ENCODE measurements at regions not wholly inside any gene's neighbourhood (a gene's known extent, or its start where the extent isn't known, plus 50 kb on each side); places are given as distances from the start of the nearest gene placed in this dataset.

DNA sequence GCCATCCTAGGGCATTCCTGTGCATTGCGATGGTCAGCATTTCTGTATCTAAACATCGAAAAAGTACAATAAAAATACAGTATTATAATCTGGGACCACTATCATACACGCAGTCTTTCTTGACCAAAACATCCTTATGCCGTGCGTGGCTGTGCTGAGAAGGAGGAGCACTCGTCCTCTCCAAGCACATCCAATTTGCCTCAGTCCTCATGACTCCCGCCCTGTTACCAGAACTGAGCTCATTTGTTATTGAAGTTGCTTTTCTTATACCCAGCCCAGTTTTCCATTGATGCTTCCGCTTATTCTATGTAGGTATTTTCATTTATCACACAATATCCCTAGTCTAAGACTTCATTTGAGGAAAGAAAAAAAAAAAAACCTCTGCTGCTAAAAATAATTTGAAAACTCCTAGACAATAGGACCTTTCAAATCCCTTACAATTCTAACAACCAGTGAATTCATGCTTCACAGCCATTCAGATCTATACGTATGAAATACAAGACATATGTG is 236.9 kb upstream of the PLEKHG7 start:
- no peaks in the 10 kb centered on the region for H3K9me3 Mint-ChIP-seq
- H3K4me3 Mint-ChIP-seq = no peak overlapping the region
- H3K36me3 Mint-ChIP-seq (ENCODE audit: low read depth) = no peaks in the 10 kb centered on the region
- H3K4me1 Mint-ChIP-seq (ENCODE audit: low read depth) = peaks cover 69% of the 10 kb centered on the region
- no peak overlapping the region for H3K27ac Mint-ChIP-seq
- H3K27me3 Mint-ChIP-seq = no peaks in the 10 kb centered on the region
- no peak for DNase-seq

DNA sequence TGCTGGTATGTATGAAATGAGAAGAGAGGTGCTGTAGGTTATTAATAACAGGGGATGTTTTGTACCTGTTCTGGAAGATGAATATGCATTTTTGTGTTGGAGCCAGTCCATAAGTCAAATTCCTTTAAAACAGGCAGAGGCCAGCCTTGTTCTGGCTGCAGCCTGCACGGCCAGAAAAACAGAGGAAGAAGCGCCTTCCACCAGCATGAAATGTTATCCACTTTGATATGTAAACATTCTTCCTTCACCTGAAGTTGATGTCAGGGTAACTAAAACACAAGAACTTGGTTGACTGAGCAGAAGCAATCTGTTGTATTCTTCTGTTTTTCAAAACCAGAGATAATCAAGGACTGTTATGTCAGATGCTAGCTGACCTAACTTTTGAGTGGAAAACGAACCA is 237.9 kb upstream of the PLEKHG7 start:
- H3K27me3 Mint-ChIP-seq = no peaks in the 10 kb centered on the region
- no peak overlapping the region for H3K4me3 Mint-ChIP-seq
- H3K36me3 Mint-ChIP-seq (ENCODE audit: low read depth) = no peaks in the 10 kb centered on the region

DNA sequence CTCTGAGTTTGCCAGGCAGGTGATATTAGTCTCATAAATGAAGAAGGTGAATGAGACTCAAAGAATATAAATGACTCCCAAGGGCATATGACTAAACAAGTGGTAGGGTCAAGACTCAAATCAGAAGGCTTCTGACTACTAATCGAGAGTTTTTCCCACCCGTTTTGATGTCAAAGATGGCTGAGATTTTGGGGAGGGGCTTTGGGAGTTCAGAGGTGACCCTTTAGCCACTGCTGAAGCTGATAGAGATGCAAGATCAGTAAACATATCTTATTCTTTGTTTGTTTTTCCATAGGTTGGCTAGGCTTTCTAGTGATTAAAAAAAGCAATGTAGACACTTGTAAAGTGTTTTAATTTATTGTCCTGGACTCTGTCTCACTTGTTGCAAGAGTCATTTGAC is 239.6 kb upstream of the PLEKHG7 start:
- Mint-ChIP-seq H3K4me3 (no peak overlapping the region), H3K27me3 (no peaks in the 10 kb centered on the region), H3K36me3 (ENCODE audit: low read depth) (no peaks in the 10 kb centered on the region), H3K27ac (no peak overlapping the region), H3K9me3 (peaks cover 5% of the 10 kb centered on the region), H3K4me1 (ENCODE audit: low read depth) (peaks cover 49% of the 10 kb centered on the region)
- no peak for DNase-seq

More for the DNA sequence above, 237.9 kb upstream of the PLEKHG7 start:
- Mint-ChIP-seq H3K4me1 (ENCODE audit: low read depth) (peaks cover 59% of the 10 kb centered on the region), H3K9me3 (no peaks in the 10 kb centered on the region), H3K27ac (no peak overlapping the region)
- no peak for DNase-seq

DNA sequence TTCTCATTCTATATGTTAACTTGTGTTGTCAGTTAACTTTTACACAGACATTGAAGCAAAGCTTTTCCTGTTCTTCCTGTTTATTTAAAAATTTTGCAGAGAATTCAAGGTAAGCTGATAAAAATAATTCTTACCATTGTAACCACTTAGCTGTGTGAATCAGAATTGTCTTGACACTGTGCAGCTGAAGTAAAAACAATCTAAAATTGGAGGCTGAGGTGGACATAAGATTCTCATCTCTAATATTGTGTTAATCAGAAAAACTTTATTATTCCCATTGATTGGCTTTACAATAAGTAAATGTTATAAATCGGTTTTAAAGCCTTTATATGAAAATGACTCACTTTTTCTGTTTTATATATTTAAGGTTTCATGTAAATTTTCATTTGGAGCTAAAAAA is 240.3 kb upstream of the PLEKHG7 start:
- no peak overlapping the region for H3K27ac Mint-ChIP-seq
- no peaks in the 10 kb centered on the region for H3K36me3 Mint-ChIP-seq (ENCODE audit: low read depth)
- H3K27me3 Mint-ChIP-seq = no peaks in the 10 kb centered on the region
- DNase-seq = no peak
- no peak overlapping the region for H3K4me3 Mint-ChIP-seq
- H3K4me1 Mint-ChIP-seq (ENCODE audit: low read depth) = peaks cover 49% of the 10 kb centered on the region
- peaks cover 5% of the 10 kb centered on the region for H3K9me3 Mint-ChIP-seq

DNA sequence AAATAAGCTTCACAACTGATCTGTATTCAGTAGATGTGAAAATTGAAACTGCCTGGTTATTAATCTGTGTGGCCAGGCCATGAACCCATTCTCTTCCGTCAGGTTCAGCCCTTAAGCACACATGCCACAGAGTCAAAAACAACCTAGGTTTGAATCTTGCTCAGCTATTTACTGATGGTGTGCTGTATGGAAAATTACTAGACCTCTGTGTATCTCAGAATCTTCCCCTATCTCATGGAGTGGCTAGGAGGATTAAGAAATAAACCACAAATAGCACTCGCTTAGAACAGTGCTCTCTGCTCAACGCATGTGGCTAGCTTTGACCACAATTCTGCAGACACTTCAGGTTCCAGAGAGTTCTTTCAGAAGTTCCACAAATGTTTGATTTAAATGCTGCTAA is 240.7 kb upstream of the PLEKHG7 start:
- H3K4me1 Mint-ChIP-seq (ENCODE audit: low read depth) = peaks cover 48% of the 10 kb centered on the region
- H3K4me3 Mint-ChIP-seq = no peak overlapping the region
- no peaks in the 10 kb centered on the region for H3K36me3 Mint-ChIP-seq (ENCODE audit: low read depth)
- peaks cover 5% of the 10 kb centered on the region for H3K9me3 Mint-ChIP-seq
- DNase-seq = no peak
- no peaks in the 10 kb centered on the region for H3K27me3 Mint-ChIP-seq
- peak overlapping the region; percentile 27 for H3K27ac Mint-ChIP-seq

DNA sequence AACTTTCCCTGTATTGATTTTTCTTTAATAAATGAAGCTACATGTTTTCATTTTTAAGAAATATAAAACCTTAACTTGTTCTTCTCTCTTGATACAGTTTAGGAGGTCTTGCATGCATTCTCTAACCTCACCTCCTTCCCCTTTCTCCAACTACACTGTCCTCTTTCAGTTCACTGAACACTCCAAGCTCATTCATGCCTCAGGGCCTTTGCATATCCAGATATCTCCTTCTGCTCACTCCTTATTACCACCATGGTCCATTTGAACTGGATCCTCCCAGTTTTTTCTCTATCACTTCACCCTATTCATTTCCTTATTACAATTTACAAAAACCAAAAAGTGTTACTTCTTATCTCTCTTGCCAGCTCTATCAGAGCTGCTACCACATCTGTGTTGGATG is 242.9 kb upstream of the PLEKHG7 start:
- no peaks in the 10 kb centered on the region for H3K27me3 Mint-ChIP-seq
- H3K4me1 Mint-ChIP-seq (ENCODE audit: low read depth) = peaks cover 42% of the 10 kb centered on the region
- no peaks in the 10 kb centered on the region for H3K36me3 Mint-ChIP-seq (ENCODE audit: low read depth)
- no peak for DNase-seq
- peaks cover 10% of the 10 kb centered on the region for H3K9me3 Mint-ChIP-seq
- no peak overlapping the region for H3K4me3 Mint-ChIP-seq
- no peak overlapping the region for H3K27ac Mint-ChIP-seq

DNA sequence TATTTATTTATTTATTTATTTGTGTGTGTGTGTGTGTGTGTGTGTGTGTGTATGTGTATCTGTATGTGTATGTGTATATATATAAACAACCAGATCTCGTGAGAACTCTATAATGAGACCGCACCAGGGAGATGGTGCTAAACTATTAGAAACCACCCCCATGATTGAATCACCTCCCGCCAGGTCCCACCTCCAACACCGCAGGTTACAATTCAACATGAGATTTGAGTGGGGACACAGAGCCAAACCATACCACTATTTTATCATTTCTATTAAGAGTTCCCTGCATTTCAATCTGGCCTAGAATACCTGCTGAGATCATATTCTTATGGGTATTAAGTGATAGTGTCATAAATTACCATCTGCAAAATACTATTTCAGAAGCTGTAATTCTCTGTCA is 243.8 kb upstream of the PLEKHG7 start:
- Mint-ChIP-seq H3K4me3 (no peak overlapping the region), H3K27ac (no peak overlapping the region), H3K4me1 (ENCODE audit: low read depth) (peaks cover 41% of the 10 kb centered on the region), H3K36me3 (ENCODE audit: low read depth) (no peaks in the 10 kb centered on the region), H3K9me3 (peaks cover 10% of the 10 kb centered on the region), H3K27me3 (no peaks in the 10 kb centered on the region)
- no peak for DNase-seq

DNA sequence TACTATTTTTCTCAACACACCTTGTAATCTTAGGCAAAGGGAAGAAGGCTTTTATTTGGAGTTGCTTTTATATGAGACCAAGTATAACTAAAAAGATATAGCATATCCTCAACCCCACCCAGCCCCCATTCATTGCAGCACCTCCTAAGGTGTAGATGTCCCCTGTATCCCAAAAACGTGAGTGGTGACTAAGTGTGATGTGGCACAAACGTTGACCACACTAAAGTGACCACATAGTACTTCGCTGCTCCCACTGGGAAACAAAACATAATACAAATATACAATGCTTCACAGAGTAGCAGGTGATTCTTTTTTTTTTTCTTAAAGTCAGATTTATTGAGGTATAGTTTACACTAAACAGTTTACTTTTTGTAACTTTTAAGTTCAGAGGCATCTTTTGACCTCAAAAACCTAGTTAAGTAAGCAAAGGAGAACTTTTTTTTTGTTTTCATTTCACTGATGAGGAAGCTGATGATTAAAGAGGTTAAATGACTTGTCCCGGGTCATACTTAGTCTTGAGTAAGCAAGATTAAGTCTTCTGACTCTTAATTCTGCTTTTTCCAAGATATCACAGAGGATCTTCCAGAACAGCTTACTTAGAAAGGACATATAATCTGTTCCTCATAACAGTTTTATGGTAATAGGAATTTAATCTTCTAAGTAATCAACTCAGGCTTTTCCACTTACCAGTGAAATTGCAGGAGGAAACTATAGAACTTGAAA is 245.2 kb upstream of the PLEKHG7 start:
- no peak overlapping the region for H3K4me3 Mint-ChIP-seq
- no peak for DNase-seq
- peaks cover 34% of the 10 kb centered on the region for H3K4me1 Mint-ChIP-seq (ENCODE audit: low read depth)
- H3K9me3 Mint-ChIP-seq = peaks cover 10% of the 10 kb centered on the region
- no peaks in the 10 kb centered on the region for H3K36me3 Mint-ChIP-seq (ENCODE audit: low read depth)
- no peaks in the 10 kb centered on the region for H3K27me3 Mint-ChIP-seq
- H3K27ac Mint-ChIP-seq = no peak overlapping the region

DNA sequence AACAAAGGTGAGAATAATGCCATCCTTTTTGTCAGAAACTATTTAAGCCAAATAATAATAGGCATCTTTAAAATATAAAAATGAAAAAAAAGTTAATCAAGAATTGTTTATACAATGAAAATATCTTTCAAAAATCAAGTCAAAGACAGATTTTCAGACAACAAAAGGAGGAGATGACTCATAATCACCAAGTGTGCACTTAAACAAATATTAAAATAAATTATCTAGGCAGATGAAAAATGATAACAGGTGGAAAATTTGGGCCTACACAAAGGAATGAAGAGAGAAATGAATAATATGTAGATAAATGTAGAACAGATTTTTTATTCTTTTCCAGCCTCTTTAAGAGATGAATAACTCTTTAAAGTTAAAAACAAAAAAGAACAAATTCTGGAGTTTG is 250.0 kb upstream of the PLEKHG7 start:
- no peaks in the 10 kb centered on the region for H3K36me3 Mint-ChIP-seq (ENCODE audit: low read depth)
- H3K27ac Mint-ChIP-seq = no peak overlapping the region
- no peaks in the 10 kb centered on the region for H3K27me3 Mint-ChIP-seq
- peaks cover 15% of the 10 kb centered on the region for H3K4me1 Mint-ChIP-seq (ENCODE audit: low read depth)
- DNase-seq = no peak
- H3K9me3 Mint-ChIP-seq = peaks cover 16% of the 10 kb centered on the region
- H3K4me3 Mint-ChIP-seq = no peak overlapping the region

DNA sequence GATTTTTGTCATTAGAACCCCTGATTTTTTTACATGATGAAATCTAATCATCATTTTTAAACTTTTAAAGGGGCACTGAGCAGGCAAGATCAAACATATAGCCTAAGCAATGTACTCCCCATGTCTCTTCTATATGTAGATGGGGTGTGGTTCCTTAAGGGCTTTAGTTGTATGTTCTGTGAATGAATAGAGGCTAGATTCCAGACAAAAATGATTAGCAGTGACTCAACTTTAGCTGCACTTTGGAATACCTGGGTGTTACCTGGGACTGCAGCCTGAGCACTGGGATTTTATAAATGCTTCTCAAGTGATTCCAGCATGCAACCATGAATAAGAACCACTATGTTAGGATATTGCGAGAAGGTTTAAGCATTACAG is 256.7 kb upstream of the PLEKHG7 start:
- Mint-ChIP-seq H3K27me3 (no peaks in the 10 kb centered on the region), H3K27ac (no peak overlapping the region), H3K4me3 (no peak overlapping the region), H3K9me3 (peaks cover 5% of the 10 kb centered on the region), H3K4me1 (ENCODE audit: low read depth) (peaks cover 29% of the 10 kb centered on the region), H3K36me3 (ENCODE audit: low read depth) (no peaks in the 10 kb centered on the region)
- DNase-seq = no peak

DNA sequence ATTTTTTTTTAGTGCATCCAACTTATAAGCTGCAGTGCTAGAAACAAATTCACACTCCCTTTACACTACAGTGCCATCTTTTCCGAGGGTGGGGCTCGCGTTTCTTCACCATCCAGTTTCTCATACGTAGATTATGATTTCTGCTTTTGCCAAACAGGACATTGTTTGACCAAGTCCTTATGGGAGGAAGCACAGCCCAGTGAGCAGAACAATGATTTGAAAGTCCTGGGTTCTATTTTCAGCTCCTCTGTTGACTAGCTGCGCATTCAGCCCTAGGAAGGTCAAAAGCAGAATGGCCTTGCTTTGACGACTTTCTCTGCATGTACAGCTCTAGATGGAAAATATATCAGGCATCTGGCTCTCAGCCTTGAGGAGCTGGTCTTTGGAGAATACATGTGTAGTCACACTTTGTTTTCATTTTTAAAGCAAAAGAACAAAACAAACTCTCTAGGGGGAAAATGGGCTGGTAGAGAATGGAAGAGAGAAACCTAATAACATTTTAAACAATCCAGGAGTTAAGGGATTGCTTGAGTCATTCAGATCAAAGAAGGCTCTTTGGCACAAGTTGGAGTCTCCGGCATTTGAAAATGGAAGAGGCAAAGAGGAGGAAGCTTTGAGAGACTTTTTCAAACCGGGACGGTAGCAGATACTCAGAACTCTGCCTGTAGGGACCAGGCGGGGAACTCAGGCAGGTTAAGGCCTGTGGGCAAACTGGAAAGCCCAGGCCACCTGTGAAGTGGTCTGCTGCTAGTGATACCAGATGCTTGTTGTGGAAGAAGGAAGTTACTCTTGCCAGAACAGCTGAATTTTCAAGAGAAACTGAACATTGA is 257.3 kb upstream of the PLEKHG7 start:
- no peaks in the 10 kb centered on the region for H3K36me3 Mint-ChIP-seq (ENCODE audit: low read depth)
- H3K4me3 Mint-ChIP-seq = no peak overlapping the region
- H3K27ac Mint-ChIP-seq = no peak overlapping the region
- H3K27me3 Mint-ChIP-seq = no peaks in the 10 kb centered on the region
- H3K4me1 Mint-ChIP-seq (ENCODE audit: low read depth) = peaks cover 31% of the 10 kb centered on the region
- no peak for DNase-seq
- no peaks in the 10 kb centered on the region for H3K9me3 Mint-ChIP-seq

DNA sequence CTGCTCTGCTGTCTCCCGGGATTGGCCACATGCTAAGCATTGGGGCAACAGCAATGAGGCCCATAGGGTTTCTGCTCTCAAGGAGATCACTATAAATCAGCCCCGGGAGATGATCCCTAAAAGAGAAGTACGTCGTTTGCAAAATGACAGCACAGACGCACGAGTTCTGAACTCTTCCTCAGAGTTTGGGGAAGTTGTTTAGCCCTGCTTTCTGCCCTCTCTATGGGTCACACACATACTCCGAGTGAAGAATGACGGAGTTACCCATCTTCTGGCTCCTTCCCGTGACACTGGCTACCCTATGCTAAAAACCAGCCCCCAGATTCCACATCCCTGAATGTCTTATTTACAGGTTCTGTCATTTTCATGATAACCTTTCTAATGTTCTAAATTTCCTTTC is 258.0 kb upstream of the PLEKHG7 start:
- no peaks in the 10 kb centered on the region for H3K36me3 Mint-ChIP-seq (ENCODE audit: low read depth)
- no peaks in the 10 kb centered on the region for H3K27me3 Mint-ChIP-seq
- no peak overlapping the region for H3K4me3 Mint-ChIP-seq
- peaks cover 37% of the 10 kb centered on the region for H3K4me1 Mint-ChIP-seq (ENCODE audit: low read depth)
- no peaks in the 10 kb centered on the region for H3K9me3 Mint-ChIP-seq
- no peak for DNase-seq
- H3K27ac Mint-ChIP-seq = no peak overlapping the region

DNA sequence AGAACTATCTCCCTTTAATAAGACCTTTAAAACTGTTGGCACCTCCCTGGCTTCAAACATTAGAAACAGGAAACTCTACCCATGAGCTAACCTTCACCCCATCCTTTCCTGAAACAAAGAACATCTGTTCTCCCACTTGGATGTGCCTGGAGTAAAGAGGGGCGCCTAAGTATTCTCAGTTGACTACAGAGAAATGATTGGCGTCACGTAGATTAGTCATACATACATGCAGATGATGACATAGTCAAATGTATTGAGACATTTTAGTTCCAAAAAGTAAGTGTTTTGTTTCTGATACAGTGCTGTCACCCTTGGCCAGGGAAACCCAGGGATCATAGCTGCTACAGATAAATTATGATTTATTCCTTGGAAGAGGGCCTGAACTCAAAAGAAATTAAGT is 260.0 kb upstream of the PLEKHG7 start:
- no peak overlapping the region for H3K4me3 Mint-ChIP-seq
- H3K4me1 Mint-ChIP-seq (ENCODE audit: low read depth) = peaks cover 51% of the 10 kb centered on the region
- H3K36me3 Mint-ChIP-seq (ENCODE audit: low read depth) = no peaks in the 10 kb centered on the region
- no peaks in the 10 kb centered on the region for H3K9me3 Mint-ChIP-seq
- DNase-seq = no peak
- no peak overlapping the region for H3K27ac Mint-ChIP-seq
- H3K27me3 Mint-ChIP-seq = no peaks in the 10 kb centered on the region

DNA sequence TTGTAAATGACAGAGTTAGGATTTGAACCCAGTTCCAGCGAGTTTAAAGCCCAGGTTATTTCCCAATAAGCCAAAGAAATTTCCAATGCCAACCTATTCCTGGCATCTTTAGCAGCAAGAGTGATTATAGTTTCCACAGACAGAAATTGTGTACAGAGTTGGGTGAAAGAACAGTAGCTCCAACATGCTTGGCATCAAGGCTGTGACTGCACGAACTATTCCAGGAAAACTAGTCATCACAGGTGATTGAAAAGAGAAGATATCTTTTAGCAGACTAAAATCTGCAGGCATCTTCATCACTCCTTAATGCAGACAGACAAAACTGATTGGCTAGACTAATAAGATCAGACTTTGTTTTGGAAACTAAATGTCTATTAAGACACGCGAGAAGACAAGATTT is 262.7 kb upstream of the PLEKHG7 start:
- Mint-ChIP-seq H3K4me1 (ENCODE audit: low read depth) (peaks cover 41% of the 10 kb centered on the region), H3K27ac (no peak overlapping the region), H3K27me3 (no peaks in the 10 kb centered on the region), H3K9me3 (peaks cover 2% of the 10 kb centered on the region), H3K4me3 (no peak overlapping the region), H3K36me3 (ENCODE audit: low read depth) (no peaks in the 10 kb centered on the region)
- no peak for DNase-seq

DNA sequence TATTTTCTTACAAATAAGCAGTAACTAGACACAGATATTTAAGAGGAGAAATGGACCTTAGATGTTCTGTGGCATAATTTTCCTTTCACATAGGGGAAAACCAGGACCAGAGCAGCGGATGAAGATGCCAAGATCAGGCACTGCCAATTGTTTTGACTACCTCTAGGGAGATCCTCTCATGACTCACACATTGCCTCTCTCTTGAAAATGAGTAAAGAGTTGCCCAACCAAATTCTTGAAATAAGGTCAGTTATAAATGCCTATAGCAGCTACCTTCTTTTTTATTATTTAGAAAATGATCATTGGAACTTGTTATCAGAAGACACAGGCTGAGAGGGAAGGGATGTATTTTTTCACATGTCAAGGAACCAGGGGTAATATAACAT is 263.4 kb upstream of the PLEKHG7 start:
- Mint-ChIP-seq H3K27ac (no peak overlapping the region), H3K4me3 (no peak overlapping the region), H3K36me3 (ENCODE audit: low read depth) (no peaks in the 10 kb centered on the region), H3K4me1 (ENCODE audit: low read depth) (peaks cover 43% of the 10 kb centered on the region), H3K27me3 (no peaks in the 10 kb centered on the region), H3K9me3 (peaks cover 2% of the 10 kb centered on the region)
- no peak for DNase-seq

All from activated T-cell treated with anti-CD3 and anti-CD28 coated beads, Interleukin-2, amount 50 U/mL, for 24 hours (primary cell).